SU-DHL-6 (cell line): ENCODE measurements at regions not wholly inside any gene's neighbourhood (a gene's known extent, or its start where the extent isn't known, plus 50 kb on each side); places are given as distances from the start of the nearest gene placed in this dataset.

Source experiments
- H2AFZ ChIP-seq: fragments of 200-600 bp; sonication (generic); 2 replicates; pipeline ENCODE4 v1.6.1; 2014; ENCODE audit warnings: low read depth, mild to moderate bottlenecking, moderate library complexity, mixed read lengths, antibody characterized with exemption, low read length; ENCODE audit not compliant: severe bottlenecking
- H3F3A ChIP-seq: fragments of 200-600 bp; shearing (Covaris generic); 2 replicates; pipeline ENCODE4 v1.6.0; 2016; ENCODE audit warnings: antibody characterized with exemption, mild to moderate bottlenecking; ENCODE audit not compliant: insufficient read depth
- H3K27ac ChIP-seq: fragments of 200-600 bp; sonication (generic); 2 replicates; pipeline ENCODE4 v1.5.1; 2016; ENCODE audit warnings: low read depth, mild to moderate bottlenecking, low read length, moderate library complexity, mixed read lengths
- H3K27me3 ChIP-seq: fragments of 200-600 bp; sonication (generic), shearing (Covaris generic); 2 replicates; pipeline ENCODE4 v1.6.0; 2014; ENCODE audit warnings: mild to moderate bottlenecking, low read length
- H3K36me3 ChIP-seq: fragments of 200-600 bp; sonication (generic); 2 replicates; pipeline ENCODE4 v1.6.1; 2014; ENCODE audit warnings: mild to moderate bottlenecking, low read length, mixed read lengths
- H3K4me2 ChIP-seq: fragments of 300-600, 200-600 bp; shearing (Covaris generic), sonication (generic); 2 replicates; pipeline ENCODE4 v1.6.0; 2014; ENCODE audit warnings: low read length, low read depth, mild to moderate bottlenecking; ENCODE audit not compliant: poor library complexity, severe bottlenecking
- H3K4me3 ChIP-seq: fragments of 200-600 bp; sonication (generic); 2 replicates; pipeline ENCODE4 v1.5.1; 2014; ENCODE audit warnings: antibody characterized with exemption, low read length, mild to moderate bottlenecking, mixed read lengths; ENCODE audit not compliant: insufficient read depth, poor library complexity, severe bottlenecking
- H3K79me2 ChIP-seq: fragments of 200-600 bp; sonication (generic); 2 replicates; pipeline ENCODE4 v1.6.1; 2014; ENCODE audit warnings: mild to moderate bottlenecking, low read length, moderate library complexity; ENCODE audit not compliant: insufficient read depth
- H3K9ac ChIP-seq: fragments of 200-600 bp; sonication (generic); 2 replicates; pipeline ENCODE4 v1.7.0; 2014; ENCODE audit warnings: mild to moderate bottlenecking, low read length
- H3K9me2 ChIP-seq: fragments of 200-600 bp; sonication (generic); replicated peaks from 2 replicates; pipeline ENCODE4 v1.6.1; 2014; ENCODE audit warnings: low read length; ENCODE audit not compliant: insufficient read depth
- H3K9me3 ChIP-seq: fragments of 200-600 bp; sonication (generic); 2 replicates; pipeline ENCODE4 v1.6.1; 2014; ENCODE audit warnings: low read length, mixed read lengths; ENCODE audit not compliant: insufficient read depth
- H4K20me1 ChIP-seq: fragments of 200-600 bp; sonication (generic); 2 replicates; pipeline ENCODE4 v1.6.1; 2014; ENCODE audit warnings: low read depth, mild to moderate bottlenecking, antibody characterized with exemption, low read length, moderate library complexity, mixed read lengths
- EZH2phosphoT487 ChIP-seq: fragments of 200-600 bp; sonication (generic), shearing (Covaris generic); conservative IDR thresholded peaks from 2 replicates; pipeline ENCODE4 v1.6.1; 2018; ENCODE audit warnings: mild to moderate bottlenecking, antibody characterized with exemption, low read length, moderate library complexity, mixed read lengths
- TF ChIP-seq, protein P1 (sequence below): fragments of 200-600 bp; sonication (generic); IDR thresholded peaks from one replicate; pipeline ENCODE4 v1.5.1; 2017; ENCODE audit warnings: antibody characterized with exemption, mild to moderate bottlenecking, low read length, moderate library complexity; ENCODE audit not compliant: insufficient read depth, poor library complexity, severe bottlenecking

DNA sequence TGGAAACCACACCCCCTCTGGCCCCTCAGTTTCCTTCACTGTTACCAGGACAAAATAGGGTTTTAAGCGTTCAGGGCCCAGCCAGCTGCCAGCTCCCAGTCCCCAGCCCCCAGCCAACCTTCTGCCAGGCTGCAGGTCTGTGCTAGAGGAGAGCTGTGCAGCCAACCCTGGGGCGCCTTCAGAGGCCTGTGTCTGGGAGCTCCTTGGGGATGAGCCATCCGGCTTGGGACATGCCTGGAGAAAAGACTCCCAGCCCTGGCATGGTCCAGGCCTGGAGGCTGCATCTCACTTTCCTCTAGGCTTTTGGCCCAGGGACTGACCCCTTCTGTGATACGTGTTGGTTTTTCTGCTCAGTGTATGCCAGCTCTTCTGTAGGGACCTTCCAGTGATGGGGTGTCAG is 487.6 kb upstream of the MGMT start:
- Histone ChIP-seq H3K27ac (no peak overlapping the region), H3K4me2 (no peak overlapping the region)
- TF ChIP-seq, protein P1, sequence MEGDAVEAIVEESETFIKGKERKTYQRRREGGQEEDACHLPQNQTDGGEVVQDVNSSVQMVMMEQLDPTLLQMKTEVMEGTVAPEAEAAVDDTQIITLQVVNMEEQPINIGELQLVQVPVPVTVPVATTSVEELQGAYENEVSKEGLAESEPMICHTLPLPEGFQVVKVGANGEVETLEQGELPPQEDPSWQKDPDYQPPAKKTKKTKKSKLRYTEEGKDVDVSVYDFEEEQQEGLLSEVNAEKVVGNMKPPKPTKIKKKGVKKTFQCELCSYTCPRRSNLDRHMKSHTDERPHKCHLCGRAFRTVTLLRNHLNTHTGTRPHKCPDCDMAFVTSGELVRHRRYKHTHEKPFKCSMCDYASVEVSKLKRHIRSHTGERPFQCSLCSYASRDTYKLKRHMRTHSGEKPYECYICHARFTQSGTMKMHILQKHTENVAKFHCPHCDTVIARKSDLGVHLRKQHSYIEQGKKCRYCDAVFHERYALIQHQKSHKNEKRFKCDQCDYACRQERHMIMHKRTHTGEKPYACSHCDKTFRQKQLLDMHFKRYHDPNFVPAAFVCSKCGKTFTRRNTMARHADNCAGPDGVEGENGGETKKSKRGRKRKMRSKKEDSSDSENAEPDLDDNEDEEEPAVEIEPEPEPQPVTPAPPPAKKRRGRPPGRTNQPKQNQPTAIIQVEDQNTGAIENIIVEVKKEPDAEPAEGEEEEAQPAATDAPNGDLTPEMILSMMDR, result no peak
- TF ChIP-seq EZH2phosphoT487, result no peak

DNA sequence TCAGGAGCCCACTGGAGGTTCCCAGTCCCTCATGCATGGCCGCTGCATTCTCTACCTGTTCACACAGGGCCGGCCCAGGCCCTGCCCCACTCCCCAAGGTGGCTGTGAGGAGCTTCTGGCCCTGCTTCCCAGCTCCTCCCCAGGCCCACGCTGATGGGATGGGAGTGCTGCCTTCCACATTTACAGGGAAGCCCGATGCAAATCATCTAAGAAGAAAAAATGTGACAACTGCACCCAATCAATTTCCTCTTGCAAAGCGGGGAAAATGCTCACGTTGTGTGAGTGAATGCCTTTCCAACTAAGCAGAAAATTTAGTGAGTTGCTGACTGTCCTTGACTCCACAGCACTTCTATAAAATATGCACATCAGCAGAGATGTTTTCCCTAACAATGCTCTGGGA is 485.8 kb upstream of the MGMT start:
- Histone ChIP-seq H2AFZ (no peak overlapping the region), H3K36me3 (no peaks in the 10 kb centered on the region), H3K27me3 (no peaks in the 10 kb centered on the region), H3K9me3 (no peaks in the 10 kb centered on the region), H4K20me1 (no peaks in the 10 kb centered on the region), H3K79me2 (no peaks in the 10 kb centered on the region), H3K9ac (no peak overlapping the region), H3K4me3 (no peak overlapping the region), H3K27ac (no peak overlapping the region), H3F3A (no peaks in the 10 kb centered on the region), H3K4me2 (no peak overlapping the region), H3K9me2 (no peaks in the 10 kb centered on the region)
- no peak for TF ChIP-seq EZH2phosphoT487
- TF ChIP-seq, protein P1, result no peak

More for the DNA sequence above, 487.6 kb upstream of the MGMT start:
- no peak overlapping the region for H3K9ac ChIP-seq
- no peaks in the 10 kb centered on the region for H3F3A ChIP-seq
- no peak overlapping the region for H2AFZ ChIP-seq
- H3K4me3 ChIP-seq, result no peak overlapping the region
- no peaks in the 10 kb centered on the region for H4K20me1 ChIP-seq
- no peaks in the 10 kb centered on the region for H3K27me3 ChIP-seq
- no peaks in the 10 kb centered on the region for H3K79me2 ChIP-seq
- no peaks in the 10 kb centered on the region for H3K9me3 ChIP-seq
- H3K9me2 ChIP-seq, result no peaks in the 10 kb centered on the region
- H3K36me3 ChIP-seq, result no peaks in the 10 kb centered on the region

DNA sequence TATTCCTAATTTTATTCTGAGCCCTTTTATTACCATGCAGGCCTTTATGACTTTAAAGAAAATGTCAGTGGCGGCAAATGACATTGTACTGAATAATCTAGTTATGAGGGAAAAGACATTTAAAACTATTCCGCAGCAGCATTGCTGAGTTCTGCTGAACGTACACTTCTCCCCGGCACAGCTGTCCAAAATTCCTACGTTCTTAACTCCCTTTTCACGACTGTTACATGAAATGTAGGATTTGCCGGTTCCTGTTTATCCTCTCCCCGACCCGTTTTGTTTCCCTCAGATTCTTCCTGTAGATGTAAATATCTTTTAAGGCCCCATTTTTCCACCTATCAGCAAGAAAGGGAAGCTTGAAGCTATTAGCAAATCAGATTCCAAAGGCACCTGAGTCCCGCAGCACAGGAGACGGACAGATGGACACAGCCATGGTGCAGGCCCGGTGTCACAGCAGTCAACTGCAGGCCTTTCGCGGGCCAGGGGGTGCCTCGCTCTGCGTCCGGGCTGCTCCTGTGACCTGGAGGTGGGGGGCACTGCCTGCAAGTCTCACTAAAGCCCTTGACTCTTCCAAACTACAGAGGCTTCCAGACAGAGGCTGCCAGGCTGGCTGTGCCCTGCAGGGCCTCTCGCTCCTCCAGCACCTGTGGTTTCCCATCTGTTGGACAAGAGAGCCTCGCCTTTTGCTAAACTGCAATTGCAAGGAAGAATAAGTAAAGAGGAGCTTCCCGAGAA is 485.0 kb upstream of the MGMT start:
- Histone ChIP-seq H3K4me2 (no peak overlapping the region), H3K9ac (no peak overlapping the region), H2AFZ (no peak overlapping the region), H3K36me3 (no peaks in the 10 kb centered on the region), H3K27me3 (no peaks in the 10 kb centered on the region), H3K4me3 (no peak overlapping the region), H3F3A (no peaks in the 10 kb centered on the region), H3K79me2 (no peaks in the 10 kb centered on the region), H4K20me1 (no peaks in the 10 kb centered on the region), H3K27ac (no peak overlapping the region), H3K9me3 (no peaks in the 10 kb centered on the region), H3K9me2 (no peaks in the 10 kb centered on the region)
- TF ChIP-seq EZH2phosphoT487, result no peak

DNA sequence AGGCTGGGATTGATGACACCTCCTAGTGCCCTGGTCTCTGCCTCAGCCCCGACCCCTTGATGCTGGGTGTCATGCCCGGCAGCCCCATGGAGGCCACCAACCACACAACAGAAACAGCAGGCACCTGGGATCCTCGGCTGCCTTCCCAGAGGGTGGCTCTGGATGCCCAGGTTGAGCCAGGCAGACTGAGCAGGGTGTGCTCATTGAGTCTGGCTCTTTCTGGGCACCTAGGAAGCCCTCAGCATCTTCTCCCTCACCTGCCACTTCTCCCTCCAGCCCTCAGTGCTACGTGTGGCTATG is 484.5 kb upstream of the MGMT start:
- H3K9me2 ChIP-seq, result no peaks in the 10 kb centered on the region
- TF ChIP-seq, protein P1, result no peak
- no peak for TF ChIP-seq EZH2phosphoT487
- H3K79me2 ChIP-seq, result no peaks in the 10 kb centered on the region
- no peaks in the 10 kb centered on the region for H3K27me3 ChIP-seq
- no peaks in the 10 kb centered on the region for H3K9me3 ChIP-seq
- no peak overlapping the region for H3K27ac ChIP-seq
- no peak overlapping the region for H3K4me3 ChIP-seq
- H3K36me3 ChIP-seq, result no peaks in the 10 kb centered on the region
- H3K9ac ChIP-seq, result no peak overlapping the region
- H2AFZ ChIP-seq, result no peak overlapping the region
- no peaks in the 10 kb centered on the region for H4K20me1 ChIP-seq
- no peaks in the 10 kb centered on the region for H3F3A ChIP-seq
- no peak overlapping the region for H3K4me2 ChIP-seq
